Fibroblast of villous mesenchyme (primary cell): ENCODE measurements at regions not wholly inside any gene's neighbourhood (a gene's known extent, or its start where the extent isn't known, plus 50 kb on each side); places are given as distances from the start of the nearest gene placed in this dataset.
A peak's percentile ranks its signal among the peaks of the same experiment; 100 is the strongest.

ENCODE experiments used
- DNase-seq: peaks from one replicate; pipeline ENCODE4 v3.0.0-alpha.2; 2010; ENCODE audit warnings: low read depth
- H3K4me3 ChIP-seq: 2 replicates; pipeline ENCODE4 v1.5.1; 2011; ENCODE audit warnings: low read depth, mild to moderate bottlenecking, low read length
- CTCF ChIP-seq: IDR thresholded peaks from 2 replicates; pipeline ENCODE4 v1.5.1; 2012; ENCODE audit warnings: low read depth, mild to moderate bottlenecking, low read length; ENCODE audit not compliant: insufficient read depth

GRCh38 chr1:79646880-79647279, 640.4 kb upstream of the ADGRL4 start:
- TF ChIP-seq CTCF = no peak
- no peak overlapping the region for H3K4me3 ChIP-seq
- DNase-seq = no peak

GRCh38 chr1:79638382-79638781, 631.9 kb upstream of the ADGRL4 start:
- DNase-seq = no peak
- no peak for TF ChIP-seq CTCF
- no peak overlapping the region for H3K4me3 ChIP-seq

GRCh38 chr1:79633456-79633855, 626.9 kb upstream of the ADGRL4 start:
- no peak overlapping the region for H3K4me3 ChIP-seq
- no peak for TF ChIP-seq CTCF
- DNase-seq = peak; percentile 16

GRCh38 chr1:79629414-79629813, 622.9 kb upstream of the ADGRL4 start:
- H3K4me3 ChIP-seq = no peak overlapping the region
- no peak for DNase-seq
- no peak for TF ChIP-seq CTCF

- H3K4me3 ChIP-seq = no peak overlapping the region
- TF ChIP-seq CTCF = peak; percentile 22
- DNase-seq = no peak
Observed at GRCh38 chr1:79617777-79618176, 611.2 kb upstream of the ADGRL4 start.

- no peak overlapping the region for H3K4me3 ChIP-seq
- DNase-seq = peak; percentile 2
- TF ChIP-seq CTCF = no peak
Observed at GRCh38 chr1:79614762-79615161, 608.2 kb upstream of the ADGRL4 start.

- DNase-seq = no peak
- H3K4me3 ChIP-seq = no peak overlapping the region
- TF ChIP-seq CTCF = no peak
Observed at GRCh38 chr1:79614106-79614505, 607.6 kb upstream of the ADGRL4 start.
